H1 (cell line): ENCODE measurements at regions not wholly inside any gene's neighbourhood (a gene's known extent, or its start where the extent isn't known, plus 50 kb on each side); places are given as distances from the start of the nearest gene placed in this dataset.

Source experiments
- CTCF ChIA-PET: fragments of 300-600 bp; sonication (Branson Sonifier 250); formaldehyde crosslinking; loops from one replicate; lab custom pipeline; 2021; ENCODE audit not compliant: partially characterized antibody; lab: Charles Lee
- POLR2A ChIA-PET: fragments of 300-600 bp; sonication (Branson Sonifier 250); formaldehyde crosslinking; loops from one replicate; lab custom pipeline; 2021; ENCODE audit warnings: inconsistent platforms; ENCODE audit not compliant: partially characterized antibody; lab: Charles Lee
- DNase-seq, 2 experiments: peaks; one replicate each; pipeline versions ENCODE4 v3.0.0 to v3.0.0-alpha.2; 2010 to 2022; ENCODE audit warnings: low spot score in 2 of 2, low read depth in 1 of 2, mixed read lengths in 1 of 2
- FAIRE-seq: peaks from 2 replicates; lab custom pipeline; 2011; peaks lifted over from hg19 to GRCh38; lab: Jason Lieb, UNC
- H2AFZ ChIP-seq: 2 replicates; pipeline ENCODE4 v1.8.1; 2012; ENCODE audit warnings: low read length, inconsistent platforms
- H2AK5ac ChIP-seq: 2 replicates; pipeline ENCODE4 v1.6.1; 2013; ENCODE audit warnings: low read depth, low read length
- H2BK120ac ChIP-seq: replicated peaks from 2 replicates; pipeline ENCODE3; 2013; ENCODE audit warnings: low read depth, low read length, inconsistent platforms
- H2BK12ac ChIP-seq: 2 replicates; pipeline ENCODE4 v1.6.1; 2013; ENCODE audit warnings: low read depth, low read length
- H2BK15ac ChIP-seq: 2 replicates; pipeline ENCODE4 v1.6.1; 2013; ENCODE audit warnings: low read length
- H2BK20ac ChIP-seq: 2 replicates; pipeline ENCODE4 v1.6.1; 2013; ENCODE audit warnings: low read length
- H2BK5ac ChIP-seq: 2 replicates; pipeline ENCODE4 v1.6.1; 2013; ENCODE audit warnings: low read depth, low read length
- H3K14ac ChIP-seq: 2 replicates; pipeline ENCODE4 v1.6.1; 2013; ENCODE audit warnings: inconsistent platforms; ENCODE audit not compliant: insufficient read length
- H3K18ac ChIP-seq: 2 replicates; pipeline ENCODE4 v1.6.1; 2013; ENCODE audit warnings: low read length; ENCODE audit errors: extremely low read depth
- H3K23ac ChIP-seq: 2 replicates; pipeline ENCODE4 v1.6.1; 2013; ENCODE audit warnings: inconsistent platforms; ENCODE audit not compliant: insufficient read length
- H3K23me2 ChIP-seq: 2 replicates; pipeline ENCODE4 v1.6.1; 2013; ENCODE audit warnings: low read depth, low read length
- H3K27ac ChIP-seq: 2 replicates; pipeline ENCODE4 v1.6.1; 2011; ENCODE audit warnings: low read depth, low read length, inconsistent platforms
- H3K27me3 ChIP-seq, 4 experiments: replicated peaks in 1 of 4; 1 replicate in 1 of 4; 2 replicates in 3 of 4; pipeline versions ENCODE4 v1.6.1 to v1.8.1; 2011 to 2013; ENCODE audit warnings: low read length in 3 of 4, mild to moderate bottlenecking in 3 of 4, inconsistent platforms in 2 of 4, mixed read lengths in 2 of 4, moderate library complexity in 1 of 4; ENCODE audit not compliant: control insufficient read depth in 3 of 4, insufficient read depth in 3 of 4; ENCODE audit errors: extremely low read depth in 1 of 4
- H3K36me3 ChIP-seq, 4 experiments: 2 replicates each; pipeline versions ENCODE4 v1.6.1 to v1.8.1; 2011 to 2013; ENCODE audit warnings: mild to moderate bottlenecking in 4 of 4, low read length in 3 of 4, moderate library complexity in 2 of 4, control low read depth in 1 of 4, inconsistent platforms in 1 of 4; ENCODE audit not compliant: insufficient read depth in 4 of 4, control insufficient read depth in 2 of 4
- H3K4ac ChIP-seq: replicated peaks from 2 replicates; pipeline ENCODE3; 2013; ENCODE audit warnings: low read length, low read depth, mixed read lengths, inconsistent platforms; ENCODE audit not compliant: insufficient read length
- H3K4me1 ChIP-seq, 4 experiments: replicated peaks in 1 of 4; 1 replicate in 1 of 4; 2 replicates in 3 of 4; pipeline versions ENCODE4 v1.6.1 to v1.8.1; 2011 to 2013; ENCODE audit warnings: low read length in 3 of 4, inconsistent platforms in 2 of 4, mixed read lengths in 1 of 4; ENCODE audit not compliant: insufficient read depth in 4 of 4, control insufficient read depth in 3 of 4
- H3K4me2 ChIP-seq, 2 experiments: 2 replicates each; pipeline versions ENCODE4 v1.6.1 to v1.8.1; 2011 to 2013; ENCODE audit warnings: low read depth in 2 of 2, low read length in 2 of 2, control low read depth in 1 of 2, inconsistent platforms in 1 of 2, mild to moderate bottlenecking in 1 of 2; ENCODE audit not compliant: insufficient read depth in 1 of 2
- H3K4me3 ChIP-seq, 4 experiments: fragments of 200-600, 300-600 bp in 1 of 4; sonication (generic), shearing (Covaris generic), sonication (Bioruptor Twin) in 1 of 4; 2 replicates each; pipeline versions ENCODE4 v1.5.1 to v1.8.1; 2011 to 2016; ENCODE audit warnings: low read length in 4 of 4, low read depth in 3 of 4, control low read depth in 2 of 4, inconsistent platforms in 2 of 4, mild to moderate bottlenecking in 2 of 4, mixed read lengths in 1 of 4, moderate library complexity in 1 of 4; ENCODE audit not compliant: insufficient read depth in 2 of 4; ENCODE audit errors: extremely low read depth in 1 of 4
- H3K56ac ChIP-seq: replicated peaks from 2 replicates; pipeline ENCODE3; 2013; ENCODE audit warnings: low read depth, mild to moderate bottlenecking, mixed read lengths, low read length, inconsistent platforms; ENCODE audit not compliant: insufficient read length
- H3K79me1 ChIP-seq: 2 replicates; pipeline ENCODE4 v1.6.1; 2013; ENCODE audit warnings: low read depth, low read length, control low read depth
- H3K79me2 ChIP-seq, 2 experiments: 2 replicates each; pipeline versions ENCODE4 v1.6.1 to v1.8.1; 2012 to 2013; ENCODE audit warnings: low read length in 2 of 2, mild to moderate bottlenecking in 2 of 2, inconsistent platforms in 1 of 2; ENCODE audit not compliant: insufficient read depth in 2 of 2, control insufficient read depth in 1 of 2
- H3K9ac ChIP-seq, 4 experiments: replicated peaks in 1 of 4; 1 replicate in 1 of 4; 2 replicates in 3 of 4; pipeline versions ENCODE4 v1.6.1 to v1.8.1; 2011 to 2013; ENCODE audit warnings: low read depth in 3 of 4, low read length in 3 of 4, control low read depth in 2 of 4, mild to moderate bottlenecking in 2 of 4, moderate library complexity in 2 of 4, inconsistent platforms in 1 of 4; ENCODE audit errors: extremely low read depth in 1 of 4
- H3K9me3 ChIP-seq, 2 experiments: 2 replicates each; pipeline versions ENCODE4 v1.6.1 to v1.8.1; 2012 to 2013; ENCODE audit warnings: mild to moderate bottlenecking in 2 of 2, moderate library complexity in 2 of 2, control low read depth in 1 of 2, inconsistent platforms in 1 of 2, low read depth in 1 of 2, low read length in 1 of 2, mixed read lengths in 1 of 2; ENCODE audit not compliant: insufficient read depth in 2 of 2
- H4K20me1 ChIP-seq, 2 experiments: replicated peaks in 1 of 2; 2 replicates each; pipeline versions ENCODE3 to v1.8.1; 2011 to 2013; ENCODE audit warnings: inconsistent platforms in 2 of 2, low read length in 2 of 2, mild to moderate bottlenecking in 1 of 2; ENCODE audit not compliant: insufficient read depth in 2 of 2, control insufficient read depth in 1 of 2
- H4K5ac ChIP-seq: 2 replicates; pipeline ENCODE4 v1.6.1; 2013; ENCODE audit warnings: low read length, low read depth, mixed read lengths, inconsistent platforms; ENCODE audit not compliant: insufficient read length
- H4K8ac ChIP-seq: 2 replicates; pipeline ENCODE4 v1.8.0; 2013; ENCODE audit warnings: mild to moderate bottlenecking, moderate library complexity, low read length, inconsistent platforms; ENCODE audit not compliant: insufficient read depth; ENCODE audit errors: extremely low read depth
- H4K91ac ChIP-seq: replicated peaks from 2 replicates; pipeline ENCODE3; 2013; ENCODE audit warnings: low read length, mixed read lengths, inconsistent platforms; ENCODE audit not compliant: insufficient read length
- ASH2L ChIP-seq: fragments of 200-600, 300-600 bp; sonication (generic); IDR thresholded peaks from one replicate; pipeline ENCODE4 v1.7.1; 2017; ENCODE audit warnings: low read length
- BRCA1 ChIP-seq: IDR thresholded peaks from 2 replicates; pipeline ENCODE4 v1.6.1; 2012; ENCODE audit warnings: low read depth, low read length, improper control_type of control experiment
- CTCF ChIP-seq, 3 experiments: IDR thresholded peaks; 1 replicate in 2 of 3; 2 replicates in 1 of 3; pipeline versions ENCODE4 v1.5.1 to v1.6.1; 2011; ENCODE audit warnings: low read length in 3 of 3, mild to moderate bottlenecking in 3 of 3, inconsistent platforms in 2 of 3, low read depth in 1 of 3, moderate library complexity in 1 of 3; ENCODE audit not compliant: insufficient read depth in 1 of 3; ENCODE audit errors: control extremely low read depth in 1 of 3
- E2F6 ChIP-seq: IDR thresholded peaks from 2 replicates; pipeline ENCODE4 v1.6.1; 2012; ENCODE audit warnings: inconsistent platforms
- JUND ChIP-seq: IDR thresholded peaks from 2 replicates; pipeline ENCODE4 v1.6.1; 2011; ENCODE audit warnings: mild to moderate bottlenecking, improper control_type of control experiment, low read length
- KDM4A ChIP-seq: IDR thresholded peaks from one replicate; pipeline ENCODE4 v1.7.1; 2012; ENCODE audit warnings: low read depth, mild to moderate bottlenecking, moderate library complexity, low read length, inconsistent platforms; ENCODE audit not compliant: severe bottlenecking
- MAX ChIP-seq: IDR thresholded peaks from 2 replicates; pipeline ENCODE4 v1.6.1; 2012; ENCODE audit warnings: inconsistent platforms
- PHF8 ChIP-seq: fragments of 200-600 bp; sonication (generic); conservative IDR thresholded peaks from 2 replicates; pipeline ENCODE4 v1.7.1; 2012; ENCODE audit warnings: low read depth, mild to moderate bottlenecking, inconsistent platforms, low read length, moderate library complexity
- RXRA ChIP-seq: IDR thresholded peaks from 2 replicates; pipeline ENCODE4 v1.6.1; 2011; ENCODE audit warnings: low read depth, mild to moderate bottlenecking, low read length, moderate library complexity; ENCODE audit not compliant: insufficient read depth
- SRF ChIP-seq: IDR thresholded peaks from 2 replicates; pipeline ENCODE4 v1.6.1; 2011; ENCODE audit warnings: mild to moderate bottlenecking, low read depth, low read length, moderate library complexity
- WGBS, 2 experiments: shearing (Covaris generic) in 1 of 2; methylation state at CpG; one replicate each; pipeline versions ENCODE4 v1.1.6 to v1.1.7; 2013 to 2015; ENCODE audit warnings: low lambda C conversion rate in 2 of 2, mixed read lengths in 2 of 2, inconsistent platforms in 1 of 2, low coverage in 1 of 2, missing lambda C conversion rate in 1 of 2; ENCODE audit not compliant: insufficient replicate concordance in 2 of 2, insufficient coverage in 1 of 2, insufficient read length in 1 of 2; ENCODE audit errors: extremely low coverage in 1 of 2, missing lambda C conversion rate in 1 of 2; 5-methylcytosine and 5-hydroxymethylcytosine counted together

GRCh38 chr2:129872446-129872845 lies 107.0 kb upstream of the RAB6C start:
- Histone ChIP-seq H3K4ac (no peak overlapping the region), H3K14ac (no peak overlapping the region), H2AK5ac (no peak overlapping the region), H2BK20ac (no peak overlapping the region), H2BK120ac (no peak overlapping the region), H2AFZ (no peak overlapping the region), H4K91ac (no peak overlapping the region), H3K27ac (no peak overlapping the region), H3K23me2 (no peaks in the 10 kb centered on the region), H3K9ac (no peak overlapping the region), H3K4me3 (no peak overlapping the region), H4K8ac (no peak overlapping the region), H3K18ac (no peak overlapping the region), H4K5ac (no peak overlapping the region), H2BK12ac (no peak overlapping the region), H3K36me3 (no peaks in the 10 kb centered on the region), H3K56ac (no peak overlapping the region), H3K79me2 (no peaks in the 10 kb centered on the region), H3K9me3 (no peaks in the 10 kb centered on the region), H3K4me1 (no peaks in the 10 kb centered on the region; a peak in 1 of 7 replicates), H4K20me1 (no peaks in the 10 kb centered on the region), H2BK5ac (no peak overlapping the region), H3K4me2 (no peak overlapping the region), H2BK15ac (no peak overlapping the region), H3K23ac (no peak overlapping the region), H3K27me3 (no peaks in the 10 kb centered on the region), H3K79me1 (no peaks in the 10 kb centered on the region)
- WGBS, 2 experiments: 96% methylated on average over 4 of the region's 4 CpGs; no CpG with 5 or more reads in 1 of the 2 experiments
- POLR2A ChIA-PET: no interaction called here
- no peak for TF ChIP-seq CTCF (IDR thresholded peaks at IDR 0.05; ENCODE audit: control extremely low read depth in 1 of 3, insufficient read depth in 1 of 3, low read depth in 1 of 3, low read length in 3 of 3)
- TF ChIP-seq RXRA: no peak
- no peak for TF ChIP-seq ASH2L
- no peak for TF ChIP-seq PHF8
- TF ChIP-seq SRF: no peak
- no peak for TF ChIP-seq BRCA1
- TF ChIP-seq JUND: no peak
- TF ChIP-seq E2F6: no peak
- no peak for TF ChIP-seq KDM4A
- no peak for TF ChIP-seq MAX
- FAIRE-seq: no peak
- CTCF ChIA-PET: interaction anchor here (2.1 kb wide), 1 partner anchor 11 kb away, joined by 5 read pairs; no protein-coding TSS in a partner anchor
- peak in 1 of 2 experiments; percentile 11 for DNase-seq
